ENCODE measurements at regions not wholly inside any gene's neighbourhood (a gene's known extent, or its start where the extent isn't known, plus 50 kb on each side); places are given as distances from the start of the nearest gene placed in this dataset.
"Not testable (repeated sequence)": the region's sequence is repeated elsewhere in the genome, so short reads cannot be mapped to it uniquely, and the experiment has no call there.

- DNase-seq (ENCODE audit: low read depth): peak; percentile 92
These were observed 340.8 kb downstream of the FGF10 start for GRCh38 chr5:44048276-44048984.

GRCh38 chr5:44046619-44047364 is 342.4 kb downstream of the FGF10 start:
- peak; percentile 31 for DNase-seq (ENCODE audit: low read depth)

GRCh38 chr5:44044549-44044948 is 344.7 kb downstream of the FGF10 start:
- DNase-seq (ENCODE audit: low read depth): not testable (repeated sequence)

- no peak for DNase-seq (ENCODE audit: low read depth)
These were observed 361.0 kb downstream of the FGF10 start for GRCh38 chr5:44028226-44028625.

GRCh38 chr5:44022622-44023021 is 366.6 kb downstream of the FGF10 start:
- no peak for DNase-seq (ENCODE audit: low read depth)

GRCh38 chr5:44011518-44011917 is 377.7 kb downstream of the FGF10 start:
- DNase-seq (ENCODE audit: low read depth): no peak

- peak; percentile 84 for DNase-seq (ENCODE audit: low read depth)
These were observed 386.8 kb downstream of the FGF10 start for GRCh38 chr5:44002381-44002901.

GRCh38 chr5:44001675-44002380 is 387.4 kb downstream of the FGF10 start:
- peak; percentile 60 for DNase-seq (ENCODE audit: low read depth)

- DNase-seq (ENCODE audit: low read depth): peak; percentile 14
These were observed 388.0 kb downstream of the FGF10 start for GRCh38 chr5:44001236-44001635.

- peak; percentile 99 for DNase-seq (ENCODE audit: low read depth)
These were observed 391.5 kb downstream of the FGF10 start for GRCh38 chr5:43997647-43998272.

- no peak for DNase-seq (ENCODE audit: low read depth)
These were observed 393.0 kb downstream of the FGF10 start for GRCh38 chr5:43996221-43996620.

GRCh38 chr5:43994352-43994708 is 391.4 kb downstream of the NNT start:
- no peak for DNase-seq (ENCODE audit: low read depth)

- peak; percentile 17 for DNase-seq (ENCODE audit: low read depth)
These were observed 390.8 kb downstream of the NNT start for GRCh38 chr5:43993634-43994351.

GRCh38 chr5:43985411-43985810 is 382.4 kb downstream of the NNT start:
- peak; percentile 36 for DNase-seq (ENCODE audit: low read depth)

GRCh38 chr5:43981556-43981955 is 378.6 kb downstream of the NNT start:
- no peak for DNase-seq (ENCODE audit: low read depth)

GRCh38 chr5:43973908-43974307 is 370.9 kb downstream of the NNT start:
- DNase-seq (ENCODE audit: low read depth): no peak

- DNase-seq (ENCODE audit: low read depth): peak; percentile 90
These were observed 370.3 kb downstream of the NNT start for GRCh38 chr5:43973318-43973717.

- peak; percentile 74 for DNase-seq (ENCODE audit: low read depth)
These were observed 364.2 kb downstream of the NNT start for GRCh38 chr5:43967165-43967564.

GRCh38 chr5:43959144-43959543 is 356.2 kb downstream of the NNT start:
- no peak for DNase-seq (ENCODE audit: low read depth)

- peak; percentile 85 for DNase-seq (ENCODE audit: low read depth)
These were observed 345.0 kb downstream of the NNT start for GRCh38 chr5:43947935-43948334.

- peak; percentile 71 for DNase-seq (ENCODE audit: low read depth)
These were observed 338.8 kb downstream of the NNT start for GRCh38 chr5:43941806-43942205.

GRCh38 chr5:43940562-43940961 is 337.6 kb downstream of the NNT start:
- no peak for DNase-seq (ENCODE audit: low read depth)
